HCT116 (cell line): ENCODE measurements at regions not wholly inside any gene's neighbourhood (a gene's known extent, or its start where the extent isn't known, plus 50 kb on each side); places are given as distances from the start of the nearest gene placed in this dataset.
A peak's percentile ranks its signal among the peaks of the same experiment; 100 is the strongest.

Source experiments
- ATAC-seq: fragments of 200-7000 bp; cut with Tn5 transposase; 2 replicates; pipeline ENCODE4 v1.9.1; 2020; ENCODE audit warnings: mild to moderate bottlenecking, moderate library complexity
- BruUV-seq: library from RNA; stranded (reverse); fragments of 400-500 nt; replicated peaks from 2 replicates; lab custom pipeline; 2021; lab: Mats Ljungman, UMichigan
- CTCF ChIA-PET: fragments of 300-600 bp; sonication (Branson Sonifier 250); formaldehyde crosslinking; loops from one replicate; lab custom pipeline; 2021; ENCODE audit warnings: antibody characterized with exemption; lab: Charles Lee
- POLR2A ChIA-PET: fragments of 300-600, 350-600 bp; sonication (Branson Sonifier 250); formaldehyde crosslinking; loops from one replicate; lab custom pipeline; 2021; ENCODE audit warnings: antibody characterized with exemption; lab: Charles Lee
- RAD21 ChIA-PET, 2 experiments: fragments of 300-600 bp; sonication (Branson Sonifier 250); formaldehyde crosslinking; loops; one replicate each; lab custom pipeline; 2023; ENCODE audit warnings: low total read pairs in 2 of 2; ENCODE audit not compliant: uncharacterized antibody in 2 of 2, unreplicated experiment in 2 of 2, low non-redundant PET in 1 of 2; lab: Charles Lee
- DNase-seq: peaks from one replicate; pipeline ENCODE4 v3.0.0-alpha.2; 2010; ENCODE audit warnings: low read depth, low spot score
- H2AFZ ChIP-seq: fragments of 200-600 bp; shearing (Covaris generic), sonication (generic); 2 replicates; pipeline ENCODE4 v1.6.1; 2017; ENCODE audit warnings: low read depth, mixed run types, mixed read lengths, antibody characterized with exemption, low read length; ENCODE audit not compliant: poor library complexity, severe bottlenecking
- H3K27ac ChIP-seq: 2 replicates; pipeline ENCODE4 v1.5.1; 2012; ENCODE audit warnings: low read depth, low read length
- H3K27me3 ChIP-seq: fragments of 200-600 bp; sonication (generic); 2 replicates; pipeline ENCODE4 v1.6.1; 2016; ENCODE audit warnings: mixed run types, low read length, mixed read lengths; ENCODE audit not compliant: insufficient read depth
- H3K36me3 ChIP-seq, 2 experiments: fragments of 200-500 bp in 1 of 2; fragments of 200-600 bp in 1 of 2; sonication (Bioruptor generic) in 1 of 2; sonication (generic) in 1 of 2; 2 replicates each; pipeline versions ENCODE4 v1.5.1 to v1.6.1; 2014 to 2016; ENCODE audit warnings: low read length in 2 of 2, inconsistent platforms in 1 of 2, mixed read lengths in 1 of 2, mixed run types in 1 of 2; ENCODE audit not compliant: insufficient read depth in 2 of 2, control insufficient read depth in 1 of 2
- H3K4me1 ChIP-seq, 2 experiments: fragments of 200-600 bp in 1 of 2; sonication (generic) in 1 of 2; 2 replicates each; pipeline versions ENCODE4 v1.5.1 to v1.6.1; 2012 to 2017; ENCODE audit warnings: low read length in 2 of 2, inconsistent platforms in 1 of 2, mild to moderate bottlenecking in 1 of 2, mixed read lengths in 1 of 2, mixed run types in 1 of 2, moderate library complexity in 1 of 2; ENCODE audit not compliant: insufficient read depth in 2 of 2, control insufficient read depth in 1 of 2
- H3K4me2 ChIP-seq: fragments of 200-600 bp; sonication (generic); 2 replicates; pipeline ENCODE4 v1.6.1; 2017; ENCODE audit warnings: mixed run types, low read length, mixed read lengths
- H3K4me3 ChIP-seq, 2 experiments: fragments of 200-600 bp in 1 of 2; sonication (generic) in 1 of 2; replicated peaks in 1 of 2; 2 replicates each; pipeline ENCODE4 v1.5.1; 2011 to 2016; ENCODE audit warnings: low read length in 2 of 2, control low read depth in 1 of 2, low read depth in 1 of 2, mild to moderate bottlenecking in 1 of 2, mixed read lengths in 1 of 2, mixed run types in 1 of 2
- H3K79me2 ChIP-seq: fragments of 200-600 bp; sonication (generic); 2 replicates; pipeline ENCODE4 v1.6.1; 2017; ENCODE audit warnings: mild to moderate bottlenecking, mixed run types, low read length, moderate library complexity, mixed read lengths; ENCODE audit not compliant: insufficient read depth
- H3K9ac ChIP-seq: fragments of 200-600 bp; sonication (generic); 2 replicates; pipeline ENCODE4 v1.6.1; 2016; ENCODE audit warnings: low read length, mixed read lengths
- H3K9me2 ChIP-seq: fragments of 200-600 bp; sonication (generic), shearing (Covaris generic); 2 replicates; pipeline ENCODE4 v1.6.1; 2017; ENCODE audit warnings: mixed run types, mild to moderate bottlenecking, moderate library complexity; ENCODE audit not compliant: insufficient read depth
- H3K9me3 ChIP-seq, 2 experiments: fragments of 200-500 bp in 1 of 2; fragments of 200-600 bp in 1 of 2; sonication (Bioruptor generic) in 1 of 2; sonication (generic) in 1 of 2; 2 replicates each; pipeline ENCODE4 v1.6.1; 2014 to 2017; ENCODE audit warnings: low read length in 2 of 2, mixed read lengths in 2 of 2, inconsistent platforms in 1 of 2, low read depth in 1 of 2, mild to moderate bottlenecking in 1 of 2, mixed run types in 1 of 2, moderate library complexity in 1 of 2; ENCODE audit not compliant: control insufficient read depth in 1 of 2, insufficient read depth in 1 of 2
- H4K20me1 ChIP-seq: fragments of 200-600 bp; sonication (generic), shearing (Covaris generic); 2 replicates; pipeline ENCODE4 v1.6.1; 2017; ENCODE audit warnings: mixed run types, mild to moderate bottlenecking, moderate library complexity; ENCODE audit not compliant: insufficient read depth
- EZH2 ChIP-seq: fragments of 200-600 bp; sonication (generic); IDR thresholded peaks from 2 replicates; pipeline ENCODE4 v1.6.1; 2017; ENCODE audit warnings: antibody characterized with exemption, mixed run types
- FOSL1 ChIP-seq: IDR thresholded peaks from 2 replicates; pipeline ENCODE4 v1.6.1; 2012; ENCODE audit warnings: low read depth
- JUND ChIP-seq: IDR thresholded peaks from 2 replicates; pipeline ENCODE4 v1.6.1; 2012
- POLR2A ChIP-seq: IDR thresholded peaks from 2 replicates; pipeline ENCODE4 v1.7.0; 2011; ENCODE audit warnings: borderline replicate concordance; ENCODE audit not compliant: insufficient read depth, insufficient read length; ENCODE audit errors: extremely low read depth
- RAD21 ChIP-seq: IDR thresholded peaks from 2 replicates; pipeline ENCODE4 v1.6.1; 2012; ENCODE audit warnings: low read depth, mild to moderate bottlenecking
- SIN3A ChIP-seq: IDR thresholded peaks from 2 replicates; pipeline ENCODE4 v1.6.1; 2012; ENCODE audit warnings: low read depth
- SP1 ChIP-seq: IDR thresholded peaks from 2 replicates; pipeline ENCODE4 v1.6.1; 2012; ENCODE audit warnings: low read depth
- SRF ChIP-seq: IDR thresholded peaks from 2 replicates; pipeline ENCODE4 v1.6.1; 2012; ENCODE audit warnings: low read depth
- TCF7L2 ChIP-seq: IDR thresholded peaks from 2 replicates; pipeline ENCODE4 v1.7.0; 2011; ENCODE audit warnings: borderline replicate concordance, inconsistent platforms; ENCODE audit not compliant: insufficient read depth, insufficient read length; ENCODE audit errors: extremely low read depth
- YY1 ChIP-seq: IDR thresholded peaks from 2 replicates; pipeline ENCODE4 v1.6.1; 2011; ENCODE audit warnings: low read length, low read depth, moderate library complexity, mild to moderate bottlenecking; ENCODE audit not compliant: insufficient replicate concordance; ENCODE audit errors: extremely low read depth
- ZFX ChIP-seq: fragments of 450-650 bp; IDR thresholded peaks from 2 replicates; pipeline ENCODE4 v1.6.1; 2017
- ZNF274 ChIP-seq: fragments of 200-500 bp; sonication (Bioruptor generic); IDR thresholded peaks from 2 replicates; pipeline ENCODE4 v1.6.1; 2014; ENCODE audit warnings: mild to moderate bottlenecking, low read depth, low read length, inconsistent platforms
- intact Hi-C: fragments of 100-400 bp; cut with micrococcal nuclease; formaldehyde crosslinking; loops from 2 replicates; pipeline ENCODE4 v1.10.0; 2022
- TF ChIP-seq, protein P1 (sequence below): IDR thresholded peaks from 2 replicates; pipeline ENCODE4 v1.6.1; 2012
- TF ChIP-seq, protein P2 (sequence below): IDR thresholded peaks from 2 replicates; pipeline ENCODE4 v1.6.1; 2012; ENCODE audit warnings: low read depth
- TF ChIP-seq, protein P3 (sequence below): IDR thresholded peaks from 2 replicates; pipeline ENCODE4 v1.6.1; 2012
- TF ChIP-seq, protein P4 (sequence below): IDR thresholded peaks from 2 replicates; pipeline ENCODE4 v1.6.1; 2011; ENCODE audit warnings: mild to moderate bottlenecking, low read length, moderate library complexity; ENCODE audit not compliant: insufficient replicate concordance; ENCODE audit errors: extremely low read depth

DNA sequence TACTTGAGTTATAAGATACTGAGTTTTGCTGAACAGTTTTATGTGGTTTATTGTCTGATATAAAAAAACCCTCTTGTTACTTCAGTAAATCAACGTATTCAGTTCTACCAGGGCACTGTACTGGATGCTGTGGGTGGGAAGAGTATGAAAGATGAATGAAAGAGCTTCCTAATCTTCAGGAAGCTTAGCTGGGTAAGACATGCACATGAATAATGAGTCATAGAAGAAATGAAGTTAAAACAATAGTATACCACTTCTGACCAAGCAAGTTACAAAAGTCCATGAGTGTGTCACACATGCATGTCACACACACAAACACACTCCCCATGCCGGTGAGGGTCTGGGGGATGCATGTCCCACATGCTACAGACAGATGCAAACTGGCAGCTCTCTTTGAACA, 105.9 kb downstream of the SIPA1L2 start:
- no peak overlapping the region for H3K27ac ChIP-seq
- no peaks in the 10 kb centered on the region for H3K79me2 ChIP-seq
- H3K4me2 ChIP-seq: peak overlapping the region; percentile 33
- TF ChIP-seq TCF7L2: no peak
- peak; percentile 32; the same call in 1 of the 2 replicates for TF ChIP-seq JUND
- CTCF ChIA-PET: no interaction called here
- no peak for DNase-seq
- peaks cover 10 to 24% of the 10 kb centered on the region in 2 experiments; a peak in 3 of 4 replicates for H3K4me1 ChIP-seq
- H3K27me3 ChIP-seq: no peaks in the 10 kb centered on the region
- intact Hi-C loops: no loop called here
- H2AFZ ChIP-seq: no peak overlapping the region
- ATAC-seq: peak; percentile 52; the same call in 1 of the 2 replicates
- no peaks in the 10 kb centered on the region for H3K9me3 ChIP-seq
- H3K9me2 ChIP-seq: no peaks in the 10 kb centered on the region
- BruUV-seq: no TSS peak
- H4K20me1 ChIP-seq: no peaks in the 10 kb centered on the region
- no peaks in the 10 kb centered on the region for H3K36me3 ChIP-seq
- H3K4me3 ChIP-seq: no peak overlapping the region
- POLR2A ChIA-PET: interaction anchor here (1.2 kb wide), 1 partner anchor 345 kb away, joined by 3 read pairs; no protein-coding TSS in a partner anchor
- RAD21 ChIA-PET: no interaction called here
- no peak overlapping the region for H3K9ac ChIP-seq

DNA sequence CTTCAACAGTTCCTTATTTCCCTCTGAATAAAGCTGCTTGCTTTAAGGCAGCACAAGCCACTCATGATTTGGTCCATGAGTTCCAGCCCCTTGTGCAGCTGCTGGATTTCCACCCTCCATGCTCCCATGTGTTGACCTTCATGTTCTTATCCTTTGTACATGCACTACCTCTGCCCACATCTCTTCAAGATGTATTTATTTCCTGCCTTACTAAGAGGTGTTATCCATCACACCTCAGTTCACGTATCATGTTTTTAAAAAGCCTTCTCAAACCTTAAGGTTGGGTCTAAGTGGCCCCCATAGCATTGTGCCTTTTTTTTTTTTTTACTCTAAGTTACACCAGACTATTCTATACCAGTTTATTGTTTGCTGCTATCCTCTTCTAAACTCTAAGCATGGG, 107.7 kb downstream of the SIPA1L2 start:
- H3K9me3 ChIP-seq: no peaks in the 10 kb centered on the region
- no peak for ATAC-seq
- H3K4me3 ChIP-seq: no peak overlapping the region
- no peaks in the 10 kb centered on the region for H3K9me2 ChIP-seq
- no peak overlapping the region for H3K27ac ChIP-seq
- H3K36me3 ChIP-seq: no peaks in the 10 kb centered on the region
- H3K4me1 ChIP-seq: peaks cover 3 to 16% of the 10 kb centered on the region in 2 experiments; a peak in 3 of 4 replicates
- ChIA-PET CTCF (no interaction called here), POLR2A (no interaction called here), RAD21 (no interaction called here)
- no peaks in the 10 kb centered on the region for H3K79me2 ChIP-seq
- no peak overlapping the region for H2AFZ ChIP-seq
- BruUV-seq: no TSS peak
- intact Hi-C loops: no loop called here
- DNase-seq: no peak
- H3K27me3 ChIP-seq: no peaks in the 10 kb centered on the region
- H4K20me1 ChIP-seq: no peaks in the 10 kb centered on the region
- no peak overlapping the region for H3K9ac ChIP-seq
- H3K4me2 ChIP-seq: no peak overlapping the region
- TF ChIP-seq SP1 (no peak), POLR2A (no peak), ZNF274 (no peak), RAD21 (no peak), SRF (no peak), SIN3A (no peak), EZH2 (no peak), YY1 (no peak), FOSL1 (no peak), ZFX (no peak), JUND (no peak)
- TF ChIP-seq, protein P1, sequence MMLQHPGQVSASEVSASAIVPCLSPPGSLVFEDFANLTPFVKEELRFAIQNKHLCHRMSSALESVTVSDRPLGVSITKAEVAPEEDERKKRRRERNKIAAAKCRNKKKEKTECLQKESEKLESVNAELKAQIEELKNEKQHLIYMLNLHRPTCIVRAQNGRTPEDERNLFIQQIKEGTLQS: no peak
- TF ChIP-seq, protein P2, sequence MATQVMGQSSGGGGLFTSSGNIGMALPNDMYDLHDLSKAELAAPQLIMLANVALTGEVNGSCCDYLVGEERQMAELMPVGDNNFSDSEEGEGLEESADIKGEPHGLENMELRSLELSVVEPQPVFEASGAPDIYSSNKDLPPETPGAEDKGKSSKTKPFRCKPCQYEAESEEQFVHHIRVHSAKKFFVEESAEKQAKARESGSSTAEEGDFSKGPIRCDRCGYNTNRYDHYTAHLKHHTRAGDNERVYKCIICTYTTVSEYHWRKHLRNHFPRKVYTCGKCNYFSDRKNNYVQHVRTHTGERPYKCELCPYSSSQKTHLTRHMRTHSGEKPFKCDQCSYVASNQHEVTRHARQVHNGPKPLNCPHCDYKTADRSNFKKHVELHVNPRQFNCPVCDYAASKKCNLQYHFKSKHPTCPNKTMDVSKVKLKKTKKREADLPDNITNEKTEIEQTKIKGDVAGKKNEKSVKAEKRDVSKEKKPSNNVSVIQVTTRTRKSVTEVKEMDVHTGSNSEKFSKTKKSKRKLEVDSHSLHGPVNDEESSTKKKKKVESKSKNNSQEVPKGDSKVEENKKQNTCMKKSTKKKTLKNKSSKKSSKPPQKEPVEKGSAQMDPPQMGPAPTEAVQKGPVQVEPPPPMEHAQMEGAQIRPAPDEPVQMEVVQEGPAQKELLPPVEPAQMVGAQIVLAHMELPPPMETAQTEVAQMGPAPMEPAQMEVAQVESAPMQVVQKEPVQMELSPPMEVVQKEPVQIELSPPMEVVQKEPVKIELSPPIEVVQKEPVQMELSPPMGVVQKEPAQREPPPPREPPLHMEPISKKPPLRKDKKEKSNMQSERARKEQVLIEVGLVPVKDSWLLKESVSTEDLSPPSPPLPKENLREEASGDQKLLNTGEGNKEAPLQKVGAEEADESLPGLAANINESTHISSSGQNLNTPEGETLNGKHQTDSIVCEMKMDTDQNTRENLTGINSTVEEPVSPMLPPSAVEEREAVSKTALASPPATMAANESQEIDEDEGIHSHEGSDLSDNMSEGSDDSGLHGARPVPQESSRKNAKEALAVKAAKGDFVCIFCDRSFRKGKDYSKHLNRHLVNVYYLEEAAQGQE: no peak
- TF ChIP-seq, protein P3, sequence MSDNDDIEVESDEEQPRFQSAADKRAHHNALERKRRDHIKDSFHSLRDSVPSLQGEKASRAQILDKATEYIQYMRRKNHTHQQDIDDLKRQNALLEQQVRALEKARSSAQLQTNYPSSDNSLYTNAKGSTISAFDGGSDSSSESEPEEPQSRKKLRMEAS: no peak
- TF ChIP-seq, protein P4, sequence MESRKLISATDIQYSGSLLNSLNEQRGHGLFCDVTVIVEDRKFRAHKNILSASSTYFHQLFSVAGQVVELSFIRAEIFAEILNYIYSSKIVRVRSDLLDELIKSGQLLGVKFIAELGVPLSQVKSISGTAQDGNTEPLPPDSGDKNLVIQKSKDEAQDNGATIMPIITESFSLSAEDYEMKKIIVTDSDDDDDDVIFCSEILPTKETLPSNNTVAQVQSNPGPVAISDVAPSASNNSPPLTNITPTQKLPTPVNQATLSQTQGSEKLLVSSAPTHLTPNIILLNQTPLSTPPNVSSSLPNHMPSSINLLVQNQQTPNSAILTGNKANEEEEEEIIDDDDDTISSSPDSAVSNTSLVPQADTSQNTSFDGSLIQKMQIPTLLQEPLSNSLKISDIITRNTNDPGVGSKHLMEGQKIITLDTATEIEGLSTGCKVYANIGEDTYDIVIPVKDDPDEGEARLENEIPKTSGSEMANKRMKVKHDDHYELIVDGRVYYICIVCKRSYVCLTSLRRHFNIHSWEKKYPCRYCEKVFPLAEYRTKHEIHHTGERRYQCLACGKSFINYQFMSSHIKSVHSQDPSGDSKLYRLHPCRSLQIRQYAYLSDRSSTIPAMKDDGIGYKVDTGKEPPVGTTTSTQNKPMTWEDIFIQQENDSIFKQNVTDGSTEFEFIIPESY: no peak
